Common myeloid progenitor, CD34-positive (primary cell): ENCODE measurements at regions not wholly inside any gene's neighbourhood (a gene's known extent, or its start where the extent isn't known, plus 50 kb on each side); places are given as distances from the start of the nearest gene placed in this dataset.

Source experiments
- CTCF ChIA-PET: fragments of 350-600 bp; sonication (Branson Sonifier 250); formaldehyde crosslinking; loops from one replicate; lab custom pipeline; 2021; ENCODE audit warnings: antibody characterized with exemption; lab: Charles Lee
- POLR2A ChIA-PET: fragments of 350-600 bp; sonication (Branson Sonifier 250); formaldehyde crosslinking; loops from one replicate; lab custom pipeline; 2021; ENCODE audit warnings: antibody characterized with exemption; lab: Charles Lee
- DNase-seq, 3 donors: peaks; one replicate each; pipeline versions ENCODE4 v3.0.0 to v3.0.0-alpha.2; 2013
- H3K27ac ChIP-seq, 2 experiments: 1 replicate in 1 of 2; 2 replicates in 1 of 2; pipeline ENCODE4 v1.7.0; 2013; ENCODE audit warnings: inconsistent platforms in 2 of 2, low read length in 2 of 2, mild to moderate bottlenecking in 2 of 2, low read depth in 1 of 2, moderate library complexity in 1 of 2; ENCODE audit not compliant: severe bottlenecking in 2 of 2, insufficient read depth in 1 of 2, poor library complexity in 1 of 2
- H3K27me3 ChIP-seq, 5 experiments: replicated peaks in 2 of 5; 1 replicate in 3 of 5; 2 replicates in 2 of 5; pipeline versions ENCODE4 v1.6.1 to v1.7.0; 2013; ENCODE audit warnings: low read length in 4 of 5, mild to moderate bottlenecking in 2 of 5, moderate library complexity in 2 of 5, inconsistent platforms in 1 of 5; ENCODE audit not compliant: insufficient read depth in 5 of 5, control insufficient read depth in 4 of 5
- H3K36me3 ChIP-seq, 4 experiments: 1 replicate in 2 of 4; 2 replicates in 2 of 4; pipeline versions ENCODE4 v1.6.1 to v1.7.0; 2013; ENCODE audit warnings: low read length in 3 of 4, control low read depth in 1 of 4, mild to moderate bottlenecking in 1 of 4; ENCODE audit not compliant: control insufficient read depth in 4 of 4, insufficient read depth in 4 of 4
- H3K4me1 ChIP-seq, 4 experiments: 1 replicate in 3 of 4; 2 replicates in 1 of 4; pipeline versions ENCODE4 v1.6.1 to v1.7.1; 2013; ENCODE audit warnings: low read length in 3 of 4, mild to moderate bottlenecking in 3 of 4, control low read depth in 1 of 4, inconsistent platforms in 1 of 4, moderate library complexity in 1 of 4; ENCODE audit not compliant: control insufficient read depth in 4 of 4, insufficient read depth in 4 of 4; ENCODE audit errors: control extremely low read depth in 1 of 4
- H3K4me3 ChIP-seq, 7 experiments: 1 replicate in 4 of 7; 2 replicates in 3 of 7; pipeline versions ENCODE4 v1.5.1 to v1.7.0; 2013; ENCODE audit warnings: mild to moderate bottlenecking in 7 of 7, low read length in 6 of 7, moderate library complexity in 6 of 7, inconsistent platforms in 2 of 7, low read depth in 2 of 7, control low read depth in 1 of 7; ENCODE audit not compliant: insufficient read depth in 4 of 7, control insufficient read depth in 1 of 7; ENCODE audit errors: extremely low read depth in 1 of 7
- H3K9me3 ChIP-seq, 5 experiments: 1 replicate in 4 of 5; 2 replicates in 1 of 5; pipeline versions ENCODE4 v1.6.1 to v1.7.1; 2013; ENCODE audit warnings: low read length in 4 of 5, mild to moderate bottlenecking in 2 of 5, inconsistent platforms in 1 of 5, low read depth in 1 of 5, moderate library complexity in 1 of 5; ENCODE audit not compliant: control insufficient read depth in 4 of 5, insufficient read depth in 2 of 5; ENCODE audit errors: control extremely low read depth in 1 of 5
- WGBS: methylation state at CpG from one replicate; pipeline ENCODE4 v1.1.5; 2013; ENCODE audit not compliant: insufficient coverage; 5-methylcytosine and 5-hydroxymethylcytosine counted together

DNA sequence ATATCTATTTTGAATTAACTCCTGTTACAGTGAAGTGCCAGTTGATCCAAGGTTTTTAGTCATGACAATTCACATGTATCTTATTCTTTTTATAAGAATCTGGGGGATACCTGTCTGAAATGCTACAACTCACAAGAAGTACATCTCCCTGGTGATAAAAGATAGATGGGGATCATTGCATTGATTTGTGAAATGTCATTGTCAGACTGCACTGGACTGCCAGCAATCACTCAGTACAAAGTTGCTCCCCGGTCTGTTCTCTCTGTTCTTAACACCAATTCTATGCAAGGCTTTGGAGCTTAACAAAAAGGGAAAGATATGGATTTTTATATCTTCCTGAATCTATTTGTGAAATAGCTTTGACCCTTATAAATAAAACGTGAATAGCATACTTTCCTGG lies 171.8 kb upstream of the PCSK5 start:
- no peak overlapping the region for H3K4me3 ChIP-seq
- DNase-seq = no peak
- no peak overlapping the region for H3K27ac ChIP-seq
- H3K9me3 ChIP-seq = no peaks in the 10 kb centered on the region
- H3K4me1 ChIP-seq = no peaks in the 10 kb centered on the region
- WGBS = 100% methylated on average over 2 of the region's 2 CpGs
- no peaks in the 10 kb centered on the region for H3K27me3 ChIP-seq
- POLR2A ChIA-PET = no interaction called here
- CTCF ChIA-PET = interaction anchor here (1.6 kb wide), 1 partner anchor 24 kb away, joined by 5 read pairs; no protein-coding TSS in a partner anchor
- H3K36me3 ChIP-seq = no peaks in the 10 kb centered on the region

DNA sequence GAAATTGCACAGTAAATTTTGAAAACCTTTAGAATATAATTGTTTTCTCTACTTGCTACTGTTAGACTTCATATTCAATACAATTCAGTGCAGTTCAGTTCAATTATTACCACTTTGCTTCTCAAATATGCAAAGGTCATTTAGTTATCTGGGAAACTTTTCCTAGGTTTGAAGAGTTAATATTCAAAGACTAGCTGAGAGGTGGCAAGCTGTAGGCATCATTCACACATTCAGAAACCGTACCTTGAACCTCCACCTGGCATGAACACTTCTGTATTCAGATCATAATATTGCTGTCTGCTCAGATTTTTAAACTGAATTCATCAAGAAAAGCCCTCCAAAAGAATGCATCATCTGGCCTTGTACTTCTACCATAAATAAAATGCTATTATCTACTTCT lies 162.1 kb upstream of the PCSK5 start:
- Histone ChIP-seq H3K27ac (no peak overlapping the region), H3K4me3 (no peak overlapping the region), H3K27me3 (peaks cover 0 to 3% (median 0%) of the 10 kb centered on the region in 5 experiments), H3K9me3 (no peaks in the 10 kb centered on the region), H3K36me3 (no peaks in the 10 kb centered on the region), H3K4me1 (no peaks in the 10 kb centered on the region)
- WGBS = 100% methylated on average over 1 of the region's 1 CpG
- POLR2A ChIA-PET = no interaction called here
- DNase-seq = no peak
- CTCF ChIA-PET = no interaction called here

DNA sequence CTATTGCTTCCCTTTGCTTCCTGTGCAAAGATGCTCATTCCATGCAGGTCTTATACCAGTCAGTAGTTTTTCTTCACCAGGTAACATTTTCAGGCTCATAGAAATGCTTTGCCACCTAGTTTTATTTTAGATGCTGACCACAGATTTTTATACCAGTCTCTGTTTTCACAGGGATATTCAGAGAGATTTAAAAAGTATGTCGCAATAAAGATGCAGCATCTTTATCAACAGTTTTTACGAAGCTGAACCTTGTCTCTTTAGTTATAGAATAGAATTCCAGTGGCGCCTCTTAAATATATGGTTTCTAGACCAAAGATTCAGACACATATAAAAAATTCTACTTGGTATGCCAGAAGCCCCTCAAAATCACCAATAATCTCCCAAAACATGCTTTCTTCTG lies 155.7 kb upstream of the PCSK5 start:
- CTCF ChIA-PET = no interaction called here
- DNase-seq = no peak
- Histone ChIP-seq H3K4me1 (no peaks in the 10 kb centered on the region), H3K27me3 (no peaks in the 10 kb centered on the region), H3K27ac (no peak overlapping the region), H3K36me3 (no peaks in the 10 kb centered on the region), H3K4me3 (no peak overlapping the region), H3K9me3 (no peaks in the 10 kb centered on the region)
- POLR2A ChIA-PET = no interaction called here
- no CpG with 5 or more reads among the region's 3 CpGs for WGBS

DNA sequence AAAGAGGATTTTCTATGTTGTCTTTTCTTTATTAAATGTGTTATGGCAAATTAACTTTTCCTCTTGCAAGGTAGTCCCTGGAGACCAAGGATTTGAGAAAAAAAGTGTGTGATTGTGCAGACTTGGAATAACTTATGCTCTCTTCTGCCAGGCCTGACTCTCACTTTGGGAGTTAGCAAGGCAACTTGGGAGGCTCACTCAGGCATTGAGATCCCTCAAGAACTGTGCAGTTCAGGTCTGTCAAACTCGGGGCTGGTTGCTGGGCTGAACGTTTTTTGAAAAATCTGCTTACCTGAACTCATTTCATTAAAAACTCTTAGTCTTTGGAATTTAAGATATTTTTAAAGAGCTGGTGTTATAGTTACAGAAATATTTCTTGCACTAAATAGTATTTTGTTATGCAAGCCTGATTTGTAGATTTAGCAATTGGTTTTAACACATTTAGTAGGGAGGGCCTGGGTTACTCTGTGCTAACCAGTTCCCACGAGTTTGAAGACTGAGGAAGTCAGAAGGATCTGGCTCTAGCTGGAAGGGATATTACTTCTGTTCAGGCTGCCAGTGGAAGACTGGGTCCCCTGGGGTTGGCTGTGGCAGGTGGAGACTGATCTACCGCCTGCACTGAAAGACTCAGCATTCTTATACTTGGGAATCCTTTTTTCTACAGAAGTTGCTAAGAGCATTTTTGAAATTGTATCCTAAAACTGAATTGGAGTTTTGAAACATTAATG lies 150.4 kb upstream of the PCSK5 start:
- H3K9me3 ChIP-seq = peaks cover 0 to 4% (median 0%) of the 10 kb centered on the region in 5 experiments
- no peak for DNase-seq
- WGBS = 66% methylated on average over 2 of the region's 4 CpGs
- no peaks in the 10 kb centered on the region for H3K36me3 ChIP-seq
- H3K27me3 ChIP-seq = no peaks in the 10 kb centered on the region
- CTCF ChIA-PET = no interaction called here
- H3K4me3 ChIP-seq = no peak overlapping the region
- POLR2A ChIA-PET = no interaction called here
- H3K4me1 ChIP-seq = no peaks in the 10 kb centered on the region
- H3K27ac ChIP-seq = no peak overlapping the region

DNA sequence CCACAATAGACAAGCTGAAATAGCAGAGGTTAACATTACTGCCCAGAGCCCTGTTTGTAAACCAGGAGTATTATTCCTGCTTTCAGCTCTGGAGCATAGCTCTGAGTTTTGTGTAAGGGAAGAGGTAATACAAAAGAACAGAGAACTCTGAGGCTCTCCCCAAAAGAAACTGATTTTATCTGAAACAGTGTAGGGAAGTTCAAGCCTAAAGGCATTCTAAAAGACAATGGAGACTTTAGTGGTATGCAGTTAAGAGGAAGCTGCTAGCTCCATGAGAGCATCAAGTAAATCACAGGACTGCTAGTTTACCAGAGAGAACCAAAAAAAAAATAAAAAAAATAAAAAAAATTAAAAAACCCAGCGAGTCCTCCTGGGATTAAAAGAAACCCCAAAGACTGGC lies 146.6 kb upstream of the PCSK5 start:
- DNase-seq = no peak
- ChIA-PET CTCF (no interaction called here), POLR2A (no interaction called here)
- no peaks in the 10 kb centered on the region for H3K36me3 ChIP-seq
- H3K27ac ChIP-seq = no peak overlapping the region
- H3K4me3 ChIP-seq = no peak overlapping the region
- H3K27me3 ChIP-seq = no peaks in the 10 kb centered on the region
- H3K9me3 ChIP-seq = peaks cover 0 to 4% (median 0%) of the 10 kb centered on the region in 5 experiments
- no peaks in the 10 kb centered on the region for H3K4me1 ChIP-seq
- no CpG with 5 or more reads among the region's 1 CpG for WGBS

DNA sequence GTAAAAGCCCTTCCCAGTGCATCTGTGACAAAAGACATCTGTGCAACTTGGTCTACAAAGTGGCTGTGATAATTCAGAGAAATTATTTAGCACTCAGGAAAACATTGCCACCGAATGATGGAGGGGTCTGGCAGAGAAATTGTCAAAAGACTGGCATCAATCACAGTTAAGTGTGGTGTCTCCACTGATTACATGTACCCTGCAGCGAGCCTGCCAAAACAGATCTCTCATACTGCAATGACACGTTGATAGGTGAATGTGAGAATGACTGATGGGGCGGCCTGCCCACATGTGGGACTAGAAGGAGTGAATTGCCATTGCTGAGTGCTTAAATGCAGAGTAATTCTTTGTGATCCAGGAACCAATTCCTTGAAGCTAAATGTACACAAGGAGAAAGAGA lies 136.4 kb upstream of the PCSK5 start:
- Histone ChIP-seq H3K9me3 (peaks cover 0 to 2% (median 0%) of the 10 kb centered on the region in 5 experiments), H3K27me3 (no peaks in the 10 kb centered on the region), H3K4me1 (no peaks in the 10 kb centered on the region), H3K36me3 (no peaks in the 10 kb centered on the region), H3K4me3 (no peak overlapping the region), H3K27ac (no peak overlapping the region)
- DNase-seq = no peak
- 93% methylated on average over 4 of the region's 4 CpGs for WGBS
- POLR2A ChIA-PET = no interaction called here
- CTCF ChIA-PET = no interaction called here

DNA sequence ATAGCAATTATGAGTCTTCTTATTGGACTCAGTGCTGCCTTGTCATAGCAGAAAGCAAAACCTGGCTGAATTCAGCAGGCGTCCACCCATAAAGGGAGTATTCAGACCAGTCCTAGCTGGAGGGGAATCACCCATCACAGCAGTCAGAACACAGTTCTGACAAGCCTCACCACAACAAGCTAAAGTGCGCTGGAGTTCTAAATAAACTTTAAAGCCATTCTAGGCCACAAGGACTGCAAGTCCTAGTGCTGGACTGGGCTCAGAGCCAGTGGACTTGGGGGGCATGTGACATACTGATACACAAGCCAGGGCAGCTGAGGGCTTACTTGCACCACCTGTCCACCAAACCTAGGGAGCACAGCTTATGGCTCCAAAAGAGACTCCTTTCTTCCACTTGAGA lies 115.3 kb upstream of the PCSK5 start:
- ChIA-PET POLR2A (no interaction called here), CTCF (no interaction called here)
- Histone ChIP-seq H3K9me3 (peaks cover 0 to 3% (median 0%) of the 10 kb centered on the region in 5 experiments), H3K27ac (no peak overlapping the region), H3K4me1 (no peaks in the 10 kb centered on the region), H3K27me3 (peaks cover 0 to 2% (median 0%) of the 10 kb centered on the region in 5 experiments), H3K36me3 (no peaks in the 10 kb centered on the region), H3K4me3 (no peak overlapping the region)
- WGBS = 100% methylated on average over 2 of the region's 2 CpGs
- no peak for DNase-seq
